HL-60 (cell line): ENCODE measurements at regions not wholly inside any gene's neighbourhood (a gene's known extent, or its start where the extent isn't known, plus 50 kb on each side); places are given as distances from the start of the nearest gene placed in this dataset.

Source experiments
- SPI1 ChIP-seq: IDR thresholded peaks from 2 replicates; pipeline ENCODE4 v1.6.1; 2012; ENCODE audit warnings: low read depth, mild to moderate bottlenecking, borderline replicate concordance
- TF ChIP-seq, protein P1 (sequence below): IDR thresholded peaks from one replicate; pipeline ENCODE4 v1.5.1; 2011; ENCODE audit warnings: low read length, control low read depth, inconsistent platforms; ENCODE audit not compliant: insufficient read depth

DNA sequence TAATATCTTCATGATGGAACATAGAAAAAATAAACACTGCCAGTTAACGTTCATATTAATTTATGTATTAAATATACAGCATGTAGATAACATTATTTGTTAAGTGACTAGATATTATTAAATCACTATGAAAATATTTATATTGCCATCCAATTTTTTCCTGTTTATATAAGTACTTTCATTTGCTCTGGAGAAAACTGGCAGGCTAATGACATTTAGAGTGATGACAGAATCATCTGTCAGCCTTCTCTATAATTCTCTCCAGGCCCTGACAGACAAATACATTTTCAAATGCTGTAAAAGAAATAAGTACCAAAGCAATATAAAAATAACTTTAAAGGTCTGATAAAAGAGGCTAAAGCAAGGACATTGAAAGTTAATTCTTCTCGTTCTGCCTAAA is 2556.7 kb upstream of the PCDH20 start:
- no peak for TF ChIP-seq SPI1
- TF ChIP-seq, protein P1, sequence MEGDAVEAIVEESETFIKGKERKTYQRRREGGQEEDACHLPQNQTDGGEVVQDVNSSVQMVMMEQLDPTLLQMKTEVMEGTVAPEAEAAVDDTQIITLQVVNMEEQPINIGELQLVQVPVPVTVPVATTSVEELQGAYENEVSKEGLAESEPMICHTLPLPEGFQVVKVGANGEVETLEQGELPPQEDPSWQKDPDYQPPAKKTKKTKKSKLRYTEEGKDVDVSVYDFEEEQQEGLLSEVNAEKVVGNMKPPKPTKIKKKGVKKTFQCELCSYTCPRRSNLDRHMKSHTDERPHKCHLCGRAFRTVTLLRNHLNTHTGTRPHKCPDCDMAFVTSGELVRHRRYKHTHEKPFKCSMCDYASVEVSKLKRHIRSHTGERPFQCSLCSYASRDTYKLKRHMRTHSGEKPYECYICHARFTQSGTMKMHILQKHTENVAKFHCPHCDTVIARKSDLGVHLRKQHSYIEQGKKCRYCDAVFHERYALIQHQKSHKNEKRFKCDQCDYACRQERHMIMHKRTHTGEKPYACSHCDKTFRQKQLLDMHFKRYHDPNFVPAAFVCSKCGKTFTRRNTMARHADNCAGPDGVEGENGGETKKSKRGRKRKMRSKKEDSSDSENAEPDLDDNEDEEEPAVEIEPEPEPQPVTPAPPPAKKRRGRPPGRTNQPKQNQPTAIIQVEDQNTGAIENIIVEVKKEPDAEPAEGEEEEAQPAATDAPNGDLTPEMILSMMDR: no peak
